GM21381 (cell line): ENCODE measurements at regions not wholly inside any gene's neighbourhood (a gene's known extent, or its start where the extent isn't known, plus 50 kb on each side); places are given as distances from the start of the nearest gene placed in this dataset.

Experiments used
- ATAC-seq: cut with Tn5 transposase; IDR thresholded peaks from one replicate; pipeline ENCODE4 v1.9.1; 2021; ENCODE audit warnings: mild to moderate bottlenecking, moderate library complexity; ENCODE audit not compliant: unreplicated experiment

GRCh38 chr15:77557564-77557963 lies 75.1 kb downstream of the LINGO1 start:
- ATAC-seq: no peak

- ATAC-seq: no peak
Observed at GRCh38 chr15:77557144-77557543, 75.6 kb downstream of the LINGO1 start.

- no peak for ATAC-seq
Observed at GRCh38 chr15:77556622-77557021, 76.1 kb downstream of the LINGO1 start.

- ATAC-seq: no peak
Observed at GRCh38 chr15:77555232-77555631, 77.5 kb downstream of the LINGO1 start.

- no peak for ATAC-seq
Observed at GRCh38 chr15:77554306-77555080, 78.2 kb downstream of the LINGO1 start.

GRCh38 chr15:77553695-77554094 lies 79.0 kb downstream of the LINGO1 start:
- ATAC-seq: no peak

- no peak for ATAC-seq
Observed at GRCh38 chr15:77553257-77553656, 79.5 kb downstream of the LINGO1 start.

GRCh38 chr15:77552066-77552465 lies 80.6 kb downstream of the LINGO1 start:
- no peak for ATAC-seq

GRCh38 chr15:77550301-77551251 lies 82.1 kb downstream of the LINGO1 start:
- ATAC-seq: no peak

- no peak for ATAC-seq
Observed at GRCh38 chr15:77549576-77550288, 83.0 kb downstream of the LINGO1 start.

GRCh38 chr15:77548589-77549557 lies 83.8 kb downstream of the LINGO1 start:
- ATAC-seq: no peak

GRCh38 chr15:77547801-77548588 lies 84.7 kb downstream of the LINGO1 start:
- ATAC-seq: no peak

GRCh38 chr15:77546870-77547269 lies 85.8 kb downstream of the LINGO1 start:
- no peak for ATAC-seq

- ATAC-seq: no peak
Observed at GRCh38 chr15:77546050-77546501, 86.6 kb downstream of the LINGO1 start.

- no peak for ATAC-seq
Observed at GRCh38 chr15:77545058-77545457, 87.7 kb downstream of the LINGO1 start.

- ATAC-seq: no peak
Observed at GRCh38 chr15:77544162-77544561, 88.5 kb downstream of the LINGO1 start.

- peak; percentile 75 for ATAC-seq
Observed at GRCh38 chr15:77543159-77543882, 89.4 kb downstream of the LINGO1 start.

GRCh38 chr15:77542491-77543001 lies 90.2 kb downstream of the LINGO1 start:
- ATAC-seq: no peak
